HG02884 (cell line): ENCODE measurements at regions not wholly inside any gene's neighbourhood (a gene's known extent, or its start where the extent isn't known, plus 50 kb on each side); places are given as distances from the start of the nearest gene placed in this dataset.

ENCODE experiments used
- ATAC-seq: cut with Tn5 transposase; IDR thresholded peaks from one replicate; pipeline ENCODE4 v1.9.1; 2021; ENCODE audit warnings: mild to moderate bottlenecking, moderate library complexity; ENCODE audit not compliant: unreplicated experiment

GRCh38 chr3:116767726-116768125 lies 58.1 kb downstream of the TUSC7 start:
- ATAC-seq = no peak

- peak; percentile 99 for ATAC-seq
These were observed 61.4 kb downstream of the TUSC7 start for GRCh38 chr3:116770815-116771450.

- ATAC-seq = no peak
These were observed 67.6 kb downstream of the TUSC7 start for GRCh38 chr3:116776880-116777785.

- ATAC-seq = no peak
These were observed 75.6 kb downstream of the TUSC7 start for GRCh38 chr3:116785226-116785625.

DNA sequence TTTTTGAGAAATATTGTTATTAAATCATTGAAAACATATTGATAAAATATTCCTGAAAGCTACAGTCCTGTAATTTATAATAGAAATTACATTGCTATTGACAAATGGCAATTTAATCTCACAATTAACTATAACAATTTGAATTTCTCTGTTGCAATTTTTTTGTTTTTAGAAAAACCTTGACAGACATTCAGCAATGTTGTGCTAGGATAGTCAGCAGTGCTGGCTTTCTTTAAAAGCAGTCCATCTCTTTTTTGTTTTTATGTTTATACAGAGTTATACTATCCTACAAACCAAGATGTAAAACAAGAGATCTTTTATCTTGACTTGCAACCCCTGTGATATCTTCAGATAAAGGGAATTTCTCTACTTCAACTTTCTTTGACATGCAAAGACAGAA lies 93.1 kb downstream of the TUSC7 start:
- no peak for ATAC-seq

GRCh38 chr3:116806351-116806750 lies 96.8 kb downstream of the TUSC7 start:
- ATAC-seq = no peak

DNA sequence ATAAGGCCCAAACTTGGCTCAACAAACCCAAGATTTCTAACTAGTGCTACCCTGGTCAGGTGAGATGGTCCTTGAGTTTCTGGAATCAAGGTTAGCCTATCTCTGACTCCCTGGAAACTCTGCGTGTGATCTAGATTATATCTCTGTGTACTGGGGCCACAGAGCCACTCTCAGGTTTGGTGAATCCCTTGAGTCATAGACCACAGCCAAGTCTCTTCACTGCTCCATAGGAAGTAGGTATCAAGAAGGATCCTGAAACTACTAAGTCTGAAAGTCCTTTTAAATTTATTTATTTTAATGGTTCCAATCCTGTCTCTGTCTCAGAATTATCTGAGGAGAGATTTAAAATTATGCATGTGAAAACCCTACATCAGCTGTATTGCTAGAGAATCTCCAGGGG lies 99.1 kb downstream of the TUSC7 start:
- no peak for ATAC-seq

GRCh38 chr3:116809208-116809607 lies 99.6 kb downstream of the TUSC7 start:
- ATAC-seq = no peak

- ATAC-seq = no peak
These were observed 102.2 kb downstream of the TUSC7 start for GRCh38 chr3:116811754-116812153.

GRCh38 chr3:116812949-116813348 lies 103.4 kb downstream of the TUSC7 start:
- ATAC-seq = no peak

DNA sequence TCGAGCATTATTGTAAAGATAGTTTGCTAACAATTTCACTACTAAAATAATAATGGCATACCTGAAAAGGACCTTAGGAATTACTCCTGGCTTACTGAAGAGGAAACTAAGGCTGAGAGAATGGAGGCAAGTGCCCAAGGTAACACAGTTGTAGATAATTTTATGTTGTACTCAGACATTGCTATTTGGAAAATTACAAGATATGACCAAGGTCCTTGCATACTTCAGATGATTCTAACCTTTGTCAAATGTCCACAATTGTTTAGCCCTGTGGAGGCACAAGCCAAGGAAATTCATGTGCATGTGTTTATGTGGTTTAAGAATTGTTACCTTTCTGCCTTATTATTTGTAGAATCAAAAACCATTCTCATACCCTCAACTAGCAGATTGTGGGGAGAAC lies 105.7 kb downstream of the TUSC7 start:
- ATAC-seq = no peak

- no peak for ATAC-seq
These were observed 106.4 kb downstream of the TUSC7 start for GRCh38 chr3:116815831-116816588.

GRCh38 chr3:116821371-116821770 lies 111.8 kb downstream of the TUSC7 start:
- no peak for ATAC-seq

- ATAC-seq = no peak
These were observed 114.6 kb downstream of the TUSC7 start for GRCh38 chr3:116824208-116824607.

DNA sequence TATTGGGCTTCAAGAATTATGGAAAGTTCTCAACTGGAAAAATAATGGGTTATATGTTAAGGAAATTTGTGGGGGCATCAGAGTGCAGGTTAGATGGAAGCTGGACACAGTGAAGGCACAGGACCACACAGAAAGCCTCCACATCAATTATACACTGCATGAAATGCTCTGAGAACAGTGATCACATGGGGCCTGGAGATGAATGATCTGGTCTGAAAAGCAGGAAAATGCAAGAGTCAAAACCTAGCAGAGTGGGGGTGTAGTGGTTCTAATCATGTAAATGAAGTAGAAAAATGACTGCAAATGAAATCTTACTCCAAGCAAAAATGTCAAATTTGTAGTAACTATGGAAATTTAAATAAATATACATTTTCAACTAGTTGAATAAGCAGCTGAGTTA lies 123.6 kb downstream of the TUSC7 start:
- ATAC-seq = no peak

DNA sequence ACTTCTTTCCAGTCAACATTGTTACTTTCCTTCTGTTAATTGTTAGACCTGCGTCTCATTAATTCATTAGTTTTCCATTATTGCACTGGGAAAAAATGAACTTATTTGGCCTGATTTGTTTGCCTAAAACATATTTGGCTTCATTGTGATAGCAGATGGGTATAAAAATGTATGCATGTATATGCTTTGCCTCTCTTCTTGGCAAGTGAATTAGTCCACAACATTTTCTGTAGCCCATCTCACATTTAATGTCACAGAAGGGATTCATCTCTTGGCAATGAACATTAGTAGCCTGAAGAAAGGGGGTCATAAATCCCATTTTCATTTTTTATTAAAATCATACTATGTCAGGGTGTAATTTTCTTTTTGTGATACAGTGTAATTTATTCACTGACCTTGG lies 125.2 kb downstream of the TUSC7 start:
- no peak for ATAC-seq

- ATAC-seq = no peak
These were observed 126.1 kb downstream of the TUSC7 start for GRCh38 chr3:116835658-116836057.

- ATAC-seq = no peak
These were observed 126.7 kb downstream of the TUSC7 start for GRCh38 chr3:116836286-116836685.

- ATAC-seq = no peak
These were observed 127.9 kb downstream of the TUSC7 start for GRCh38 chr3:116837483-116837882.

GRCh38 chr3:116841003-116841735 lies 131.6 kb downstream of the TUSC7 start:
- no peak for ATAC-seq
